ENCODE measurements at regions not wholly inside any gene's neighbourhood (a gene's known extent, or its start where the extent isn't known, plus 50 kb on each side); places are given as distances from the start of the nearest gene placed in this dataset.
A peak's percentile ranks its signal among the peaks of the same experiment; 100 is the strongest.

DNA sequence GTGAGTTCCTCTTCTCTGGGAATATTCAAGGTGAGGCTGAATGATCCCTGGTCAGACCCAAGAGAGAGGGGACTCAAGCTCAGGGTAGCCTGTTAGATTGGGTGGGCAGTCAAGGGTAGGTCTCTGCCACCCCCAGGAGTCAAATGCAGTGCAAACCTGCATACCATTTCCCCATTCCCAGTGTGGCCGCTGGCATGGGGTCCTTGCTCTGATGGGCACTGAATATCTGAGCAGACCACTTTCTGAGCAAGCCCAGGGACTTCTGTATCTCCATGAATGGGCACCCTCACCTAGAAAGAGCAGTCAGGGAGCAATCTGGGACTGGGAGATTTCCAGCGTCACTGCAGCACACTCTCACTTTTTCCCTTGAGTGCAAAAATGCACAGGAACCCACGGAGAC lies 573.7 kb downstream of the BCL11B start:
- TF ChIP-seq CREB1 (IDR thresholded peaks at IDR 0.05; ENCODE audit: low read depth) = no peak
- no peak for TF ChIP-seq TEAD4 (IDR thresholded peaks at IDR 0.05)
- TF ChIP-seq RAD21 (IDR thresholded peaks at IDR 0.05; ENCODE audit: low read depth) = no peak
- no peak for TF ChIP-seq YY1 (IDR thresholded peaks at IDR 0.05; ENCODE audit: low read depth)
- TF ChIP-seq NFIC (IDR thresholded peaks at IDR 0.05) = no peak
- no peak for TF ChIP-seq TAF1 (IDR thresholded peaks at IDR 0.05; ENCODE audit: low read depth)
- TF ChIP-seq, protein P1, sequence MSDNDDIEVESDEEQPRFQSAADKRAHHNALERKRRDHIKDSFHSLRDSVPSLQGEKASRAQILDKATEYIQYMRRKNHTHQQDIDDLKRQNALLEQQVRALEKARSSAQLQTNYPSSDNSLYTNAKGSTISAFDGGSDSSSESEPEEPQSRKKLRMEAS (IDR thresholded peaks at IDR 0.05) = no peak
- no peak for TF ChIP-seq FOXM1 (IDR thresholded peaks at IDR 0.05; ENCODE audit: borderline replicate concordance, low read depth)
- no peak for TF ChIP-seq REST (IDR thresholded peaks at IDR 0.05; ENCODE audit: low read depth)
- TF ChIP-seq EP300 (IDR thresholded peaks at IDR 0.05; ENCODE audit: borderline replicate concordance) = no peak
- no peak for TF ChIP-seq ZBTB7A (IDR thresholded peaks at IDR 0.05; ENCODE audit: low read depth)
- no peak for TF ChIP-seq CEBPB (IDR thresholded peaks at IDR 0.05)
- no peak for TF ChIP-seq EGR1 (IDR thresholded peaks at IDR 0.05)

DNA sequence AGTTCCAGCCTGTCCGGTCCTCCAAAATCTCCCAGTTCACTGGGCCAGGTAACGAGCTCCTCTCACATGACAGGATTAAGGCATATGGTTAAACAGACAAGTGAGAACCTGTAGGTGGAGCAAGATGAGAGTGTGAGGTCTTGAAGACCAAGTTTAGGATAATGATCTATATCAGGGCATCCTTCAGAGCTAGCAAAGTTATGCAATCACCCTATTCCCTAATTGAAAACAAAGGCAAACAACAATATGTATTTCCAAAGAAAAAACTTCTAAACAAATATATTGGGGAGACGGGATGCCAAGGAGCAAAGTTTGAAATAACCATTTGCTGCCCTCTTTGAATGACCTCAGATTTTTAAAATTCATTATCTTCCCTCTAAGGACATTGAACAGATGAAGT lies 571.2 kb downstream of the BCL11B start:
- TF ChIP-seq REST (IDR thresholded peaks at IDR 0.05; ENCODE audit: low read depth) = no peak
- TF ChIP-seq CEBPB (IDR thresholded peaks at IDR 0.05) = 0 out of 2 replicates have a peak, but pooled peaks have one; percentile 5

- TF ChIP-seq EGR1 (IDR thresholded peaks at IDR 0.05) (no peak), ZBTB7A (IDR thresholded peaks at IDR 0.05; ENCODE audit: low read depth) (no peak), EP300 (IDR thresholded peaks at IDR 0.05; ENCODE audit: borderline replicate concordance) (no peak), CREB1 (IDR thresholded peaks at IDR 0.05; ENCODE audit: low read depth) (no peak), TAF1 (IDR thresholded peaks at IDR 0.05; ENCODE audit: low read depth) (no peak), TEAD4 (IDR thresholded peaks at IDR 0.05) (no peak), FOXM1 (IDR thresholded peaks at IDR 0.05; ENCODE audit: borderline replicate concordance, low read depth) (no peak), CEBPB (IDR thresholded peaks at IDR 0.05) (no peak), YY1 (IDR thresholded peaks at IDR 0.05; ENCODE audit: low read depth) (no peak), RAD21 (IDR thresholded peaks at IDR 0.05; ENCODE audit: low read depth) (no peak), TCF12 (IDR thresholded peaks at IDR 0.05; ENCODE audit: low read depth) (no peak), REST (IDR thresholded peaks at IDR 0.05; ENCODE audit: low read depth) (no peak), NFIC (IDR thresholded peaks at IDR 0.05) (no peak)
- TF ChIP-seq, protein P1 (IDR thresholded peaks at IDR 0.05) = no peak
- TF ChIP-seq, protein P2, sequence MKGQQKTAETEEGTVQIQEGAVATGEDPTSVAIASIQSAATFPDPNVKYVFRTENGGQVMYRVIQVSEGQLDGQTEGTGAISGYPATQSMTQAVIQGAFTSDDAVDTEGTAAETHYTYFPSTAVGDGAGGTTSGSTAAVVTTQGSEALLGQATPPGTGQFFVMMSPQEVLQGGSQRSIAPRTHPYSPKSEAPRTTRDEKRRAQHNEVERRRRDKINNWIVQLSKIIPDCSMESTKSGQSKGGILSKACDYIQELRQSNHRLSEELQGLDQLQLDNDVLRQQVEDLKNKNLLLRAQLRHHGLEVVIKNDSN (IDR thresholded peaks at IDR 0.05) = no peak
Observed at GRCh38 chr14:98701377-98701776, 570.6 kb downstream of the BCL11B start.

GRCh38 chr14:98704441-98704840 lies 567.6 kb downstream of the BCL11B start:
- no peak for TF ChIP-seq FOXM1 (IDR thresholded peaks at IDR 0.05; ENCODE audit: borderline replicate concordance, low read depth)
- no peak for TF ChIP-seq NFIC (IDR thresholded peaks at IDR 0.05)
- TF ChIP-seq RAD21 (IDR thresholded peaks at IDR 0.05; ENCODE audit: low read depth) = no peak
- TF ChIP-seq REST (IDR thresholded peaks at IDR 0.05; ENCODE audit: low read depth) = no peak
- TF ChIP-seq ZBTB7A (IDR thresholded peaks at IDR 0.05; ENCODE audit: low read depth) = no peak
- TF ChIP-seq CREB1 (IDR thresholded peaks at IDR 0.05; ENCODE audit: low read depth) = no peak
- TF ChIP-seq CEBPB (IDR thresholded peaks at IDR 0.05) = no peak
- no peak for TF ChIP-seq TEAD4 (IDR thresholded peaks at IDR 0.05)
- TF ChIP-seq YY1 (IDR thresholded peaks at IDR 0.05; ENCODE audit: low read depth) = no peak
- no peak for TF ChIP-seq EGR1 (IDR thresholded peaks at IDR 0.05)
- TF ChIP-seq, protein P2 (IDR thresholded peaks at IDR 0.05) = no peak
- no peak for TF ChIP-seq EP300 (IDR thresholded peaks at IDR 0.05; ENCODE audit: borderline replicate concordance)
- no peak for TF ChIP-seq TAF1 (IDR thresholded peaks at IDR 0.05; ENCODE audit: low read depth)
- TF ChIP-seq TCF12 (IDR thresholded peaks at IDR 0.05; ENCODE audit: low read depth) = no peak
- TF ChIP-seq, protein P1 (IDR thresholded peaks at IDR 0.05) = no peak
